H1 (cell line): ENCODE measurements at regions not wholly inside any gene's neighbourhood (a gene's known extent, or its start where the extent isn't known, plus 50 kb on each side); places are given as distances from the start of the nearest gene placed in this dataset.
"Not testable (repeated sequence)": the region's sequence is repeated elsewhere in the genome, so short reads cannot be mapped to it uniquely, and the experiment has no call there.

Source experiments
- CTCF ChIA-PET: fragments of 300-600 bp; sonication (Branson Sonifier 250); formaldehyde crosslinking; loops from one replicate; lab custom pipeline; 2021; ENCODE audit not compliant: partially characterized antibody; lab: Charles Lee
- POLR2A ChIA-PET: fragments of 300-600 bp; sonication (Branson Sonifier 250); formaldehyde crosslinking; loops from one replicate; lab custom pipeline; 2021; ENCODE audit warnings: inconsistent platforms; ENCODE audit not compliant: partially characterized antibody; lab: Charles Lee
- DNase-seq, 2 experiments: peaks; one replicate each; pipeline versions ENCODE4 v3.0.0 to v3.0.0-alpha.2; 2010 to 2022; ENCODE audit warnings: low spot score in 2 of 2, low read depth in 1 of 2, mixed read lengths in 1 of 2
- FAIRE-seq: peaks from 2 replicates; lab custom pipeline; 2011; peaks lifted over from hg19 to GRCh38; lab: Jason Lieb, UNC
- H2AFZ ChIP-seq: 2 replicates; pipeline ENCODE4 v1.8.1; 2012; ENCODE audit warnings: low read length, inconsistent platforms
- H2AK5ac ChIP-seq: 2 replicates; pipeline ENCODE4 v1.6.1; 2013; ENCODE audit warnings: low read depth, low read length
- H2BK120ac ChIP-seq: replicated peaks from 2 replicates; pipeline ENCODE3; 2013; ENCODE audit warnings: low read depth, low read length, inconsistent platforms
- H2BK12ac ChIP-seq: 2 replicates; pipeline ENCODE4 v1.6.1; 2013; ENCODE audit warnings: low read depth, low read length
- H2BK15ac ChIP-seq: 2 replicates; pipeline ENCODE4 v1.6.1; 2013; ENCODE audit warnings: low read length
- H2BK20ac ChIP-seq: 2 replicates; pipeline ENCODE4 v1.6.1; 2013; ENCODE audit warnings: low read length
- H2BK5ac ChIP-seq: 2 replicates; pipeline ENCODE4 v1.6.1; 2013; ENCODE audit warnings: low read depth, low read length
- H3K14ac ChIP-seq: 2 replicates; pipeline ENCODE4 v1.6.1; 2013; ENCODE audit warnings: inconsistent platforms; ENCODE audit not compliant: insufficient read length
- H3K18ac ChIP-seq: 2 replicates; pipeline ENCODE4 v1.6.1; 2013; ENCODE audit warnings: low read length; ENCODE audit errors: extremely low read depth
- H3K23ac ChIP-seq: 2 replicates; pipeline ENCODE4 v1.6.1; 2013; ENCODE audit warnings: inconsistent platforms; ENCODE audit not compliant: insufficient read length
- H3K23me2 ChIP-seq: 2 replicates; pipeline ENCODE4 v1.6.1; 2013; ENCODE audit warnings: low read depth, low read length
- H3K27ac ChIP-seq: 2 replicates; pipeline ENCODE4 v1.6.1; 2011; ENCODE audit warnings: low read depth, low read length, inconsistent platforms
- H3K27me3 ChIP-seq, 4 experiments: replicated peaks in 1 of 4; 1 replicate in 1 of 4; 2 replicates in 3 of 4; pipeline versions ENCODE4 v1.6.1 to v1.8.1; 2011 to 2013; ENCODE audit warnings: low read length in 3 of 4, mild to moderate bottlenecking in 3 of 4, inconsistent platforms in 2 of 4, mixed read lengths in 2 of 4, moderate library complexity in 1 of 4; ENCODE audit not compliant: control insufficient read depth in 3 of 4, insufficient read depth in 3 of 4; ENCODE audit errors: extremely low read depth in 1 of 4
- H3K36me3 ChIP-seq, 4 experiments: 2 replicates each; pipeline versions ENCODE4 v1.6.1 to v1.8.1; 2011 to 2013; ENCODE audit warnings: mild to moderate bottlenecking in 4 of 4, low read length in 3 of 4, moderate library complexity in 2 of 4, control low read depth in 1 of 4, inconsistent platforms in 1 of 4; ENCODE audit not compliant: insufficient read depth in 4 of 4, control insufficient read depth in 2 of 4
- H3K4ac ChIP-seq: replicated peaks from 2 replicates; pipeline ENCODE3; 2013; ENCODE audit warnings: low read length, low read depth, mixed read lengths, inconsistent platforms; ENCODE audit not compliant: insufficient read length
- H3K4me1 ChIP-seq, 4 experiments: replicated peaks in 1 of 4; 1 replicate in 1 of 4; 2 replicates in 3 of 4; pipeline versions ENCODE4 v1.6.1 to v1.8.1; 2011 to 2013; ENCODE audit warnings: low read length in 3 of 4, inconsistent platforms in 2 of 4, mixed read lengths in 1 of 4; ENCODE audit not compliant: insufficient read depth in 4 of 4, control insufficient read depth in 3 of 4
- H3K4me2 ChIP-seq, 2 experiments: 2 replicates each; pipeline versions ENCODE4 v1.6.1 to v1.8.1; 2011 to 2013; ENCODE audit warnings: low read depth in 2 of 2, low read length in 2 of 2, control low read depth in 1 of 2, inconsistent platforms in 1 of 2, mild to moderate bottlenecking in 1 of 2; ENCODE audit not compliant: insufficient read depth in 1 of 2
- H3K4me3 ChIP-seq, 4 experiments: fragments of 200-600, 300-600 bp in 1 of 4; sonication (generic), shearing (Covaris generic), sonication (Bioruptor Twin) in 1 of 4; 2 replicates each; pipeline versions ENCODE4 v1.5.1 to v1.8.1; 2011 to 2016; ENCODE audit warnings: low read length in 4 of 4, low read depth in 3 of 4, control low read depth in 2 of 4, inconsistent platforms in 2 of 4, mild to moderate bottlenecking in 2 of 4, mixed read lengths in 1 of 4, moderate library complexity in 1 of 4; ENCODE audit not compliant: insufficient read depth in 2 of 4; ENCODE audit errors: extremely low read depth in 1 of 4
- H3K56ac ChIP-seq: replicated peaks from 2 replicates; pipeline ENCODE3; 2013; ENCODE audit warnings: low read depth, mild to moderate bottlenecking, mixed read lengths, low read length, inconsistent platforms; ENCODE audit not compliant: insufficient read length
- H3K79me1 ChIP-seq: 2 replicates; pipeline ENCODE4 v1.6.1; 2013; ENCODE audit warnings: low read depth, low read length, control low read depth
- H3K79me2 ChIP-seq, 2 experiments: 2 replicates each; pipeline versions ENCODE4 v1.6.1 to v1.8.1; 2012 to 2013; ENCODE audit warnings: low read length in 2 of 2, mild to moderate bottlenecking in 2 of 2, inconsistent platforms in 1 of 2; ENCODE audit not compliant: insufficient read depth in 2 of 2, control insufficient read depth in 1 of 2
- H3K9ac ChIP-seq, 4 experiments: replicated peaks in 1 of 4; 1 replicate in 1 of 4; 2 replicates in 3 of 4; pipeline versions ENCODE4 v1.6.1 to v1.8.1; 2011 to 2013; ENCODE audit warnings: low read depth in 3 of 4, low read length in 3 of 4, control low read depth in 2 of 4, mild to moderate bottlenecking in 2 of 4, moderate library complexity in 2 of 4, inconsistent platforms in 1 of 4; ENCODE audit errors: extremely low read depth in 1 of 4
- H3K9me3 ChIP-seq, 2 experiments: 2 replicates each; pipeline versions ENCODE4 v1.6.1 to v1.8.1; 2012 to 2013; ENCODE audit warnings: mild to moderate bottlenecking in 2 of 2, moderate library complexity in 2 of 2, control low read depth in 1 of 2, inconsistent platforms in 1 of 2, low read depth in 1 of 2, low read length in 1 of 2, mixed read lengths in 1 of 2; ENCODE audit not compliant: insufficient read depth in 2 of 2
- H4K20me1 ChIP-seq, 2 experiments: replicated peaks in 1 of 2; 2 replicates each; pipeline versions ENCODE3 to v1.8.1; 2011 to 2013; ENCODE audit warnings: inconsistent platforms in 2 of 2, low read length in 2 of 2, mild to moderate bottlenecking in 1 of 2; ENCODE audit not compliant: insufficient read depth in 2 of 2, control insufficient read depth in 1 of 2
- H4K5ac ChIP-seq: 2 replicates; pipeline ENCODE4 v1.6.1; 2013; ENCODE audit warnings: low read length, low read depth, mixed read lengths, inconsistent platforms; ENCODE audit not compliant: insufficient read length
- H4K8ac ChIP-seq: 2 replicates; pipeline ENCODE4 v1.8.0; 2013; ENCODE audit warnings: mild to moderate bottlenecking, moderate library complexity, low read length, inconsistent platforms; ENCODE audit not compliant: insufficient read depth; ENCODE audit errors: extremely low read depth
- H4K91ac ChIP-seq: replicated peaks from 2 replicates; pipeline ENCODE3; 2013; ENCODE audit warnings: low read length, mixed read lengths, inconsistent platforms; ENCODE audit not compliant: insufficient read length
- ASH2L ChIP-seq: fragments of 200-600, 300-600 bp; sonication (generic); IDR thresholded peaks from one replicate; pipeline ENCODE4 v1.7.1; 2017; ENCODE audit warnings: low read length
- RAD21 ChIP-seq, 2 experiments: IDR thresholded peaks in 1 of 2; conservative IDR thresholded peaks in 1 of 2; 2 replicates each; pipeline ENCODE4 v1.6.1; 2011; ENCODE audit warnings: low read depth in 2 of 2, low read length in 2 of 2, improper control_type of control experiment in 1 of 2, inconsistent platforms in 1 of 2, mild to moderate bottlenecking in 1 of 2, moderate library complexity in 1 of 2
- WGBS, 2 experiments: shearing (Covaris generic) in 1 of 2; methylation state at CpG; one replicate each; pipeline versions ENCODE4 v1.1.6 to v1.1.7; 2013 to 2015; ENCODE audit warnings: low lambda C conversion rate in 2 of 2, mixed read lengths in 2 of 2, inconsistent platforms in 1 of 2, low coverage in 1 of 2, missing lambda C conversion rate in 1 of 2; ENCODE audit not compliant: insufficient replicate concordance in 2 of 2, insufficient coverage in 1 of 2, insufficient read length in 1 of 2; ENCODE audit errors: extremely low coverage in 1 of 2, missing lambda C conversion rate in 1 of 2; 5-methylcytosine and 5-hydroxymethylcytosine counted together

DNA sequence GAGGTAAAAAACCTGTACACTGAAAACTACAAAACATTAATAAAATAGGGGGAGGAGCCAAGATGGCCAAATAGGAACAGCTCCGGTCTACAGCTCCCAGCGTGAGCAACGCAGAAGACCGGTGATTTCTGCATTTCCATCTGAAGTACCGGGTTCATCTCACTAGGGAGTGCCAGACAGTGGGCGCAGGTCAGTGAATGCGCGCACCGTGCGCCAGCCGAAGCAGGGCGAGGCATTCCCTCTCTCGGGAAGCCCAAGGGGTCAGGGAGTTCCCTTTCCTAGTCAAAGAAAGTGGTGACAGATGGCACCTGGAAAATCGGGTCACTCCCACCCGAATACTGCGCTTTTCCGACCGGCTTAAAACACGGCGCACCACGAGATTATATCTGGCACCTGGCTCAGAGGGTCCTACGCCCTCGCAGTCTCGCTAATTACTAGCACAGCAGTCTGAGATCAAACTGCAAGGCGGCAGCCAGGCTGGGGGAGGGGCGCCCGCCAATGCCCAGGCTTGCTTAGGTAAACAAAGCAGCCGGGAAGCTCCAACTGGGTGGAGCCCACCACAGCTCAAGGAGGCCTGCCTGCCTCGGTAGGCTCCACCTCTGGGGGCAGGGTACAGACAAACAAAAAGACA lies 400.9 kb upstream of the FGF16 start:
- DNase-seq: peak; percentile 1 to 64
- H3K18ac ChIP-seq, H3K4me1 ChIP-seq, H4K20me1 ChIP-seq, H3K23me2 ChIP-seq, H3K36me3 ChIP-seq, H2BK5ac ChIP-seq, H3K23ac ChIP-seq, H3K27ac ChIP-seq, H3K14ac ChIP-seq, FAIRE-seq, H4K91ac ChIP-seq, H4K5ac ChIP-seq, H3K27me3 ChIP-seq, H2AFZ ChIP-seq, H3K79me1 ChIP-seq, H2BK12ac ChIP-seq, H3K9ac ChIP-seq, H3K79me2 ChIP-seq, H2BK20ac ChIP-seq, H4K8ac ChIP-seq, H2AK5ac ChIP-seq, H3K4ac ChIP-seq, H3K56ac ChIP-seq, H3K9me3 ChIP-seq, CTCF ChIA-PET, H2BK120ac ChIP-seq, H2BK15ac ChIP-seq: not testable (repeated sequence)
- peak overlapping the region in 3 of 4 experiments; percentile 27 to 64 (median 54); a peak in 4 of 8 replicates for H3K4me3 ChIP-seq
- WGBS, 2 experiments: 0% methylated on average over 7 of the region's 29 CpGs; no CpG with 5 or more reads in 1 of the 2 experiments
- POLR2A ChIA-PET: interaction anchor here (1.0 to 1.3 kb wide), 2 partner anchors 9 to 313 kb away, joined by 3 to 5 read pairs; no protein-coding TSS in a partner anchor
- H3K4me2 ChIP-seq: peak overlapping the region; percentile 54 to 56
- peak; percentile 64 for TF ChIP-seq ASH2L
- TF ChIP-seq RAD21 (IDR thresholded peaks at IDR 0.05 in 1 of 2, conservative IDR thresholded peaks at IDR 0.05 in 1 of 2; ENCODE audit: low read depth in 2 of 2, low read length in 2 of 2): peak in 1 of 2 experiments; percentile 9; a peak in 1 of 4 replicates
